SU-DHL-6 (cell line): ENCODE measurements at regions not wholly inside any gene's neighbourhood (a gene's known extent, or its start where the extent isn't known, plus 50 kb on each side); places are given as distances from the start of the nearest gene placed in this dataset.

Source experiments
- H2AFZ ChIP-seq: fragments of 200-600 bp; sonication (generic); 2 replicates; pipeline ENCODE4 v1.6.1; 2014; ENCODE audit warnings: low read depth, mild to moderate bottlenecking, moderate library complexity, mixed read lengths, antibody characterized with exemption, low read length; ENCODE audit not compliant: severe bottlenecking
- H3F3A ChIP-seq: fragments of 200-600 bp; shearing (Covaris generic); 2 replicates; pipeline ENCODE4 v1.6.0; 2016; ENCODE audit warnings: antibody characterized with exemption, mild to moderate bottlenecking; ENCODE audit not compliant: insufficient read depth
- H3K27ac ChIP-seq: fragments of 200-600 bp; sonication (generic); 2 replicates; pipeline ENCODE4 v1.5.1; 2016; ENCODE audit warnings: low read depth, mild to moderate bottlenecking, low read length, moderate library complexity, mixed read lengths
- H3K27me3 ChIP-seq: fragments of 200-600 bp; sonication (generic), shearing (Covaris generic); 2 replicates; pipeline ENCODE4 v1.6.0; 2014; ENCODE audit warnings: mild to moderate bottlenecking, low read length
- H3K36me3 ChIP-seq: fragments of 200-600 bp; sonication (generic); 2 replicates; pipeline ENCODE4 v1.6.1; 2014; ENCODE audit warnings: mild to moderate bottlenecking, low read length, mixed read lengths
- H3K4me2 ChIP-seq: fragments of 300-600, 200-600 bp; shearing (Covaris generic), sonication (generic); 2 replicates; pipeline ENCODE4 v1.6.0; 2014; ENCODE audit warnings: low read length, low read depth, mild to moderate bottlenecking; ENCODE audit not compliant: poor library complexity, severe bottlenecking
- H3K4me3 ChIP-seq: fragments of 200-600 bp; sonication (generic); 2 replicates; pipeline ENCODE4 v1.5.1; 2014; ENCODE audit warnings: antibody characterized with exemption, low read length, mild to moderate bottlenecking, mixed read lengths; ENCODE audit not compliant: insufficient read depth, poor library complexity, severe bottlenecking
- H3K79me2 ChIP-seq: fragments of 200-600 bp; sonication (generic); 2 replicates; pipeline ENCODE4 v1.6.1; 2014; ENCODE audit warnings: mild to moderate bottlenecking, low read length, moderate library complexity; ENCODE audit not compliant: insufficient read depth
- H3K9ac ChIP-seq: fragments of 200-600 bp; sonication (generic); 2 replicates; pipeline ENCODE4 v1.7.0; 2014; ENCODE audit warnings: mild to moderate bottlenecking, low read length
- H3K9me2 ChIP-seq: fragments of 200-600 bp; sonication (generic); replicated peaks from 2 replicates; pipeline ENCODE4 v1.6.1; 2014; ENCODE audit warnings: low read length; ENCODE audit not compliant: insufficient read depth
- H3K9me3 ChIP-seq: fragments of 200-600 bp; sonication (generic); 2 replicates; pipeline ENCODE4 v1.6.1; 2014; ENCODE audit warnings: low read length, mixed read lengths; ENCODE audit not compliant: insufficient read depth
- H4K20me1 ChIP-seq: fragments of 200-600 bp; sonication (generic); 2 replicates; pipeline ENCODE4 v1.6.1; 2014; ENCODE audit warnings: low read depth, mild to moderate bottlenecking, antibody characterized with exemption, low read length, moderate library complexity, mixed read lengths
- CTCF ChIP-seq: fragments of 200-600 bp; sonication (generic); IDR thresholded peaks from one replicate; pipeline ENCODE4 v1.5.1; 2017; ENCODE audit warnings: antibody characterized with exemption, mild to moderate bottlenecking, low read length, moderate library complexity; ENCODE audit not compliant: insufficient read depth, poor library complexity, severe bottlenecking
- EZH2phosphoT487 ChIP-seq: fragments of 200-600 bp; sonication (generic), shearing (Covaris generic); conservative IDR thresholded peaks from 2 replicates; pipeline ENCODE4 v1.6.1; 2018; ENCODE audit warnings: mild to moderate bottlenecking, antibody characterized with exemption, low read length, moderate library complexity, mixed read lengths

DNA sequence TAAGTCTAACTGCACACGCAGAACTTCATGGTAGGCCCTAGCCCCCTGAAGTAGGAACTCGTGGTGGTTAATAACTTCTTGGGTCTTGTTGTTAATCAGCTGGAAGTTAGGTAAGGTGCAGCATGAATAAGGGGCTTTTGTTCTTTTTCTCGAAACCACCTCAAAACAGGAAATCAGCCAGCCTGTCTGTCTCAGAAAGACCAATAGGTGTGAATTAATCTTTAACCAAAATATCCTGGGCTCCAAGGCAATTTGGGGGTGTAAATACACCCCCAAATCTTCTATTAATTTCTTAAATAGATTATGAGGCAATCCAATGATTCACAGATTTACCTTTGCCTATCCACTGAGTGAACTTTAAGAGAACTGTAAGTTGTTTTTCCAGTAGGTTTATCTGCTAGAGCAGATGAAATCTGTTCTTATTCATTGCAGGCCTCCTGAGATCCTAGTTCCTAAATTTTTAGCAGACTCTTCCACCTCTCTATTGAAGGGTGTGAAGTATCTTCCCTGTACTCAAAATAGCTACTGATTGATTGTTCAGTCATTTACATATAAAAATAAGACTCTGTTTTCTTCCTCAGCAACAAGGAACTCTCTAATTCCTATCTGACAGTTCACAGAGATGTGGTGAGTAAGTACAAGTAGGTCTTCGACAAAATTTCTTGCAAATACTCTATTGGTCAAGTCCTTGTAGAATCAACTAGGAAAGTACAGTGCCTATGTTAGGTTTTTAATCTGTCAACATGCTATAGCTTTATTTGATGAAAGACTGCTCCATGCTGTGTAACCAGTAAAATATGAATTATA lies 427.1 kb upstream of the NOX3 start:
- Histone ChIP-seq H3K27ac (no peak overlapping the region), H3K9ac (no peak overlapping the region), H3K36me3 (no peaks in the 10 kb centered on the region), H3K9me2 (no peaks in the 10 kb centered on the region), H3K27me3 (no peaks in the 10 kb centered on the region), H3K4me2 (no peak overlapping the region), H2AFZ (no peak overlapping the region), H3K4me3 (no peak overlapping the region), H3K9me3 (no peaks in the 10 kb centered on the region), H3F3A (no peaks in the 10 kb centered on the region), H4K20me1 (no peaks in the 10 kb centered on the region), H3K79me2 (no peaks in the 10 kb centered on the region)
- TF ChIP-seq EZH2phosphoT487: no peak
- no peak for TF ChIP-seq CTCF

- Histone ChIP-seq H3K27me3 (no peaks in the 10 kb centered on the region), H2AFZ (no peak overlapping the region), H3K4me3 (no peak overlapping the region), H3K27ac (no peak overlapping the region), H3K9me2 (no peaks in the 10 kb centered on the region), H3K79me2 (no peaks in the 10 kb centered on the region), H3K9ac (no peak overlapping the region), H4K20me1 (no peaks in the 10 kb centered on the region), H3K36me3 (no peaks in the 10 kb centered on the region; the same call in 1 of the 2 replicates), H3K4me2 (no peak overlapping the region), H3K9me3 (no peaks in the 10 kb centered on the region), H3F3A (no peaks in the 10 kb centered on the region)
- TF ChIP-seq CTCF: no peak
- no peak for TF ChIP-seq EZH2phosphoT487
Measured at GRCh38 chr6:155881826-155882526, 426.3 kb upstream of the NOX3 start.

GRCh38 chr6:155880900-155881299 lies 425.3 kb upstream of the NOX3 start:
- H3F3A ChIP-seq: no peaks in the 10 kb centered on the region
- H3K9ac ChIP-seq: no peak overlapping the region
- TF ChIP-seq CTCF (no peak), EZH2phosphoT487 (no peak)
- no peaks in the 10 kb centered on the region for H3K9me2 ChIP-seq
- no peaks in the 10 kb centered on the region for H3K79me2 ChIP-seq
- no peak overlapping the region for H3K27ac ChIP-seq
- H3K4me3 ChIP-seq: no peak overlapping the region
- no peaks in the 10 kb centered on the region for H3K9me3 ChIP-seq
- H4K20me1 ChIP-seq: no peaks in the 10 kb centered on the region
- H3K36me3 ChIP-seq: no peaks in the 10 kb centered on the region; the same call in 1 of the 2 replicates
- H3K4me2 ChIP-seq: no peak overlapping the region
- H2AFZ ChIP-seq: no peak overlapping the region
- no peaks in the 10 kb centered on the region for H3K27me3 ChIP-seq
